OCI-LY3 (cell line): ENCODE measurements at regions not wholly inside any gene's neighbourhood (a gene's known extent, or its start where the extent isn't known, plus 50 kb on each side); places are given as distances from the start of the nearest gene placed in this dataset.

Experiments used
- CTCF ChIP-seq: fragments of 200-600, 300-600 bp; sonication (generic); IDR thresholded peaks from 2 replicates; pipeline ENCODE4 v1.5.1; 2014; ENCODE audit warnings: antibody characterized with exemption, low read length, low read depth
- EZH2phosphoT487 ChIP-seq: fragments of 200-600 bp; shearing (Covaris generic); IDR thresholded peaks from 2 replicates; pipeline ENCODE4 v1.6.1; 2018; ENCODE audit warnings: antibody characterized with exemption, mixed run types, low read depth

GRCh38 chr15:81777546-81777945, 268.3 kb downstream of the MEX3B start:
- TF ChIP-seq CTCF (no peak), EZH2phosphoT487 (no peak)
